ENCODE measurements at regions not wholly inside any gene's neighbourhood (a gene's known extent, or its start where the extent isn't known, plus 50 kb on each side); places are given as distances from the start of the nearest gene placed in this dataset.
"Not testable (repeated sequence)": the region's sequence is repeated elsewhere in the genome, so short reads cannot be mapped to it uniquely, and the experiment has no call there.

DNA sequence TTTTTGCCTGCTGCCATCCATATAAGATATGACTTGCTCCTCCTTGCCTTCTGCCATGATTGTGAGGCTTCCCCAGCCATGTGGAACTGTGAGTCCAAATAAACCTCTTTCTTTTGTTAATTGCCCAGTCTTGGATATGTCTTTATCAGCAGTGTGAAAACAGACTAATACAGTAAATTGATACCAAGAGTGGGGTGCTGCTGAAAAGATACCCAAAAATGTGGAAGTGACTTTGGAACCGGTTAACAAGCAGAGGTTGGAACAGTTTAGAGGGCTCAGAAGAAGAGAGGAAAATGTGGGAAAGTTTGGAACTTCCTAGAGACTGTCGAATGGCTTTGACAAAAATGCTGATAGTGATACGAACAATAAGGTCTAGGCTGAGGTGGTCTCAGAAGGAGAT is 61.1 kb upstream of the DLG1 start:
- H3K4me3 ChIP-seq (ENCODE audit: low read depth, low read length); H3K27me3 ChIP-seq (ENCODE audit: control insufficient read depth, insufficient read depth, low read length); H3K36me3 ChIP-seq (ENCODE audit: control insufficient read depth, insufficient read depth, low read length); H3K9ac ChIP-seq (ENCODE audit: low read length); H3K27ac ChIP-seq (ENCODE audit: low read depth, low read length): not testable (repeated sequence)
- Histone ChIP-seq H3K4me1 (ENCODE audit: control insufficient read depth, insufficient read depth, low read length) (peaks cover 22% of the 10 kb centered on the region), H3K9me3 (ENCODE audit: control insufficient read depth, insufficient read depth, low read depth, low read length) (peaks cover 33% of the 10 kb centered on the region)

GRCh38 chr3:197356741-197357140 is 58.3 kb upstream of the DLG1 start:
- Histone ChIP-seq H3K27me3 (ENCODE audit: control insufficient read depth, insufficient read depth, low read length) (no peaks in the 10 kb centered on the region), H3K9ac (ENCODE audit: low read length) (no peak overlapping the region), H3K27ac (ENCODE audit: low read depth, low read length) (no peak overlapping the region), H3K36me3 (ENCODE audit: control insufficient read depth, insufficient read depth, low read length) (no peaks in the 10 kb centered on the region), H3K4me1 (ENCODE audit: control insufficient read depth, insufficient read depth, low read length) (peaks cover 18% of the 10 kb centered on the region; the same call in 1 of the 2 replicates), H3K4me3 (ENCODE audit: low read depth, low read length) (no peak overlapping the region), H3K9me3 (ENCODE audit: control insufficient read depth, insufficient read depth, low read depth, low read length) (peaks cover 29% of the 10 kb centered on the region)

DNA sequence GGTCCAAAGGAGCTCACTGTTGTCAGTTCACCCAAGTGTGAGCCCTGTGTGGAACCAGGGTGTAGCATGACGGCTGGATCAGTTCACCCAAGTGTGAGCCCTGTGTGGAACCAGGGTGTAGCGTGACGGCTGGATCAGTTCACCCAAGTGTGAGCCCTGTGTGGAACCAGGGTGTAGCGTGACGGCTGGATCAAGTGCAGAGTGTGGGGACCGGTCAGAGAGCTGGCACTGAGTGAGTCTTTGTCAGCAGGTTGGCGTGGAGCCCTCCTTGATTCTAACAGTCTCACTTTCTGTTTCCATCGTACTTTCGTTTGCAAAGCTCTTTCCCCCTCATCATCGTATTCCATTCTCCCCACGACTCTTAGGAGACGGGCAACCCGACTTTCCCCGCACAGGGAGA is 57.9 kb upstream of the DLG1 start:
- Histone ChIP-seq H3K27ac (ENCODE audit: low read depth, low read length) (no peak overlapping the region), H3K36me3 (ENCODE audit: control insufficient read depth, insufficient read depth, low read length) (no peaks in the 10 kb centered on the region), H3K4me1 (ENCODE audit: control insufficient read depth, insufficient read depth, low read length) (peaks cover 18% of the 10 kb centered on the region; the same call in 1 of the 2 replicates), H3K4me3 (ENCODE audit: low read depth, low read length) (no peak overlapping the region), H3K9ac (ENCODE audit: low read length) (no peak overlapping the region), H3K27me3 (ENCODE audit: control insufficient read depth, insufficient read depth, low read length) (no peaks in the 10 kb centered on the region), H3K9me3 (ENCODE audit: control insufficient read depth, insufficient read depth, low read depth, low read length) (peaks cover 27% of the 10 kb centered on the region)

- no peaks in the 10 kb centered on the region for H3K27me3 ChIP-seq (ENCODE audit: control insufficient read depth, insufficient read depth, low read length)
- H3K27ac ChIP-seq (ENCODE audit: low read depth, low read length), result no peak overlapping the region
- peaks cover 18% of the 10 kb centered on the region; the same call in 1 of the 2 replicates for H3K4me1 ChIP-seq (ENCODE audit: control insufficient read depth, insufficient read depth, low read length)
- H3K36me3 ChIP-seq (ENCODE audit: control insufficient read depth, insufficient read depth, low read length), result no peaks in the 10 kb centered on the region
- H3K9ac ChIP-seq (ENCODE audit: low read length), result no peak overlapping the region
- H3K9me3 ChIP-seq (ENCODE audit: control insufficient read depth, insufficient read depth, low read depth, low read length), result peaks cover 24% of the 10 kb centered on the region
- H3K4me3 ChIP-seq (ENCODE audit: low read depth, low read length), result no peak overlapping the region
Observed at GRCh38 chr3:197355713-197356112, 57.3 kb upstream of the DLG1 start.

GRCh38 chr3:197354568-197355001 is 56.2 kb upstream of the DLG1 start:
- Histone ChIP-seq H3K9ac (ENCODE audit: low read length) (peak overlapping the region; percentile 21), H3K36me3 (ENCODE audit: control insufficient read depth, insufficient read depth, low read length) (no peaks in the 10 kb centered on the region), H3K27me3 (ENCODE audit: control insufficient read depth, insufficient read depth, low read length) (no peaks in the 10 kb centered on the region), H3K4me3 (ENCODE audit: low read depth, low read length) (no peak overlapping the region), H3K9me3 (ENCODE audit: control insufficient read depth, insufficient read depth, low read depth, low read length) (peaks cover 12% of the 10 kb centered on the region), H3K27ac (ENCODE audit: low read depth, low read length) (no peak overlapping the region), H3K4me1 (ENCODE audit: control insufficient read depth, insufficient read depth, low read length) (peaks cover 22% of the 10 kb centered on the region; the same call in 1 of the 2 replicates)

GRCh38 chr3:197353867-197354567 is 55.6 kb upstream of the DLG1 start:
- Histone ChIP-seq H3K9me3 (ENCODE audit: control insufficient read depth, insufficient read depth, low read depth, low read length) (peaks cover 7% of the 10 kb centered on the region), H3K9ac (ENCODE audit: low read length) (peak overlapping the region; percentile 16), H3K27ac (ENCODE audit: low read depth, low read length) (no peak overlapping the region), H3K27me3 (ENCODE audit: control insufficient read depth, insufficient read depth, low read length) (no peaks in the 10 kb centered on the region), H3K4me3 (ENCODE audit: low read depth, low read length) (no peak overlapping the region), H3K36me3 (ENCODE audit: control insufficient read depth, insufficient read depth, low read length) (no peaks in the 10 kb centered on the region), H3K4me1 (ENCODE audit: control insufficient read depth, insufficient read depth, low read length) (peaks cover 25% of the 10 kb centered on the region; the same call in 1 of the 2 replicates)

DNA sequence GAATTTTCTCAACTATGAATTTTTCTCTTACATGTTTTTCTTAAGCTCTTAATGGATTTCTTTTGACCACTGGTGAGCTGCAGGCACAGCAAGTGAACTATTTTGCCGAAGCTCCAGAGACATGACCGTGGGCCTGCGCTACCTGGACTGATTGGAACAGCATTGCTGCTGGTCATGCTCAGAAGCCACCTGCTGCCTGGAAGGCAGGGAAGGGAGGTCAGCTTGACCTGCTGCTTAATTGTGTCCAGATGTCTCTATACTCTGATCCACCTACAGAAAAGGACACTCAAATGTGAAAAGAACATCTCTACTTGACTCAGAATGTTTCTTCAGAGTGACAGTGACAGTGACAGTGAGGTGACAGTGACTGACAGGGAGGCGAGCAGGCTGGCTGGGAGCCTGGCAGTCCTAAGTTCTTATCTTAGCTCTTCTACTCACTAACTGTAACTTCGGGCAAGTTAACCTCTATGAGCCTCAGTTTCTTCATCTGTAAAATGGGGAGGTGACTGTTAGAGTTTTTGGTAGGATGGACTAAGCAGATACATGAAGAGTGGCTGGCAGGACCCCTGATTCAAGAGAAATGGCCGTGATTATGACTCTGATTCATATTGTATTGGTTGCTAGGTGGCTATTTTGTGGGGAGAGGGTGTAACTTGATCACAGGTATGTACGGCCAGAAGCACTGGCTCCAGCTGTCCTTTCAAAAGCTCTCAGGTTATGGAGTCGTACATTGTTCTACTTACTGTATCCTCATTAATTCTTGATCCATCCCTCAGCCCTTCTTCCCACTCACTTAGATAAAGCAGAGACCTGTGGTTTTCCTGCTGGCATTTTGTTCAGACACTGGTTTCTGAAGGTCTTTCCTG is 54.8 kb upstream of the DLG1 start:
- no peaks in the 10 kb centered on the region; the same call in 1 of the 2 replicates for H3K9me3 ChIP-seq (ENCODE audit: control insufficient read depth, insufficient read depth, low read depth, low read length)
- peaks cover 25% of the 10 kb centered on the region; the same call in 1 of the 2 replicates for H3K4me1 ChIP-seq (ENCODE audit: control insufficient read depth, insufficient read depth, low read length)
- H3K27me3 ChIP-seq (ENCODE audit: control insufficient read depth, insufficient read depth, low read length), result no peaks in the 10 kb centered on the region
- H3K4me3 ChIP-seq (ENCODE audit: low read depth, low read length), result no peak overlapping the region
- no peak overlapping the region for H3K9ac ChIP-seq (ENCODE audit: low read length)
- H3K36me3 ChIP-seq (ENCODE audit: control insufficient read depth, insufficient read depth, low read length), result no peaks in the 10 kb centered on the region
- H3K27ac ChIP-seq (ENCODE audit: low read depth, low read length), result no peak overlapping the region

- H3K36me3 ChIP-seq (ENCODE audit: control insufficient read depth, insufficient read depth, low read length), result no peaks in the 10 kb centered on the region
- peaks cover 25% of the 10 kb centered on the region; the same call in 1 of the 2 replicates for H3K4me1 ChIP-seq (ENCODE audit: control insufficient read depth, insufficient read depth, low read length)
- no peak overlapping the region for H3K4me3 ChIP-seq (ENCODE audit: low read depth, low read length)
- H3K9ac ChIP-seq (ENCODE audit: low read length), result no peak overlapping the region
- no peaks in the 10 kb centered on the region for H3K9me3 ChIP-seq (ENCODE audit: control insufficient read depth, insufficient read depth, low read depth, low read length)
- H3K27ac ChIP-seq (ENCODE audit: low read depth, low read length), result no peak overlapping the region
- no peaks in the 10 kb centered on the region for H3K27me3 ChIP-seq (ENCODE audit: control insufficient read depth, insufficient read depth, low read length)
Observed at GRCh38 chr3:197352382-197352781, 54.0 kb upstream of the DLG1 start.

GRCh38 chr3:197350446-197350845 is 52.0 kb upstream of the DLG1 start:
- H3K27me3 ChIP-seq (ENCODE audit: control insufficient read depth, insufficient read depth, low read length), result no peaks in the 10 kb centered on the region
- H3K27ac ChIP-seq (ENCODE audit: low read depth, low read length), result no peak overlapping the region
- no peaks in the 10 kb centered on the region for H3K9me3 ChIP-seq (ENCODE audit: control insufficient read depth, insufficient read depth, low read depth, low read length)
- no peak overlapping the region for H3K4me3 ChIP-seq (ENCODE audit: low read depth, low read length)
- H3K4me1 ChIP-seq (ENCODE audit: control insufficient read depth, insufficient read depth, low read length), result peaks cover 25% of the 10 kb centered on the region; the same call in 1 of the 2 replicates
- H3K36me3 ChIP-seq (ENCODE audit: control insufficient read depth, insufficient read depth, low read length), result no peaks in the 10 kb centered on the region
- no peak overlapping the region for H3K9ac ChIP-seq (ENCODE audit: low read length)

DNA sequence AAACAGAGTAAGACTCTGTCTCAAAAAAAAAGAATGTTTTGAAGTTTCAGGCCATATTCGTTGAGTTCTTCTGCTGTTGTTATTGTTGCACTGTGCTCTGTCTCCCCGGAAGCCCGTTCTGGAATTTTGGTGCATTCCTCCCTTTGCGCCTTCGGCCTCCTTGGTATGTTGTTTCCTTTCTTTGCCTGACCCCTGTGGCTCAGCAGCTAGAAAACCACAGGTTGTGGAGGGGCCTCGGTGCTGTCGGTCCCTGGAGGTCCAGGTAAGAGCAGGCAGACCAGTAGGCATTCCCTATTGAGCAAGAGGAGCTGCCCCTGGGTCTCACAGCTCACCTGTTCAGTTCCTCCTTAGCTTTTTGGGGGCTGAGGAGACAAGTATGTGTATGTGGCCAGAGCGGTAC is 51.0 kb upstream of the DLG1 start:
- Histone ChIP-seq H3K36me3 (ENCODE audit: control insufficient read depth, insufficient read depth, low read length) (no peaks in the 10 kb centered on the region), H3K4me1 (ENCODE audit: control insufficient read depth, insufficient read depth, low read length) (peaks cover 15% of the 10 kb centered on the region; the same call in 1 of the 2 replicates), H3K9ac (ENCODE audit: low read length) (no peak overlapping the region), H3K9me3 (ENCODE audit: control insufficient read depth, insufficient read depth, low read depth, low read length) (no peaks in the 10 kb centered on the region), H3K27me3 (ENCODE audit: control insufficient read depth, insufficient read depth, low read length) (no peaks in the 10 kb centered on the region), H3K4me3 (ENCODE audit: low read depth, low read length) (no peak overlapping the region), H3K27ac (ENCODE audit: low read depth, low read length) (no peak overlapping the region)
